T-helper 2 cell treated with Interferon-gamma antibody and Interleukin-4, amounts not matched to agents 5 μg/mL and 100 μg/mL, for 36 hours (primary cell): ENCODE measurements at regions not wholly inside any gene's neighbourhood (a gene's known extent, or its start where the extent isn't known, plus 50 kb on each side); places are given as distances from the start of the nearest gene placed in this dataset.
"Not testable (repeated sequence)": the region's sequence is repeated elsewhere in the genome, so short reads cannot be mapped to it uniquely, and the experiment has no call there.

Source experiments
- DNase-seq: peaks from one replicate; pipeline ENCODE4 v3.0.0; 2021; ENCODE audit warnings: low spot score
- H3K27ac Mint-ChIP-seq: one replicate; pipeline ENCODE4 v1.8.0; 2021; ENCODE audit warnings: mild to moderate bottlenecking, mixed read lengths
- H3K27me3 Mint-ChIP-seq: one replicate; pipeline ENCODE4 v1.8.0; 2021; ENCODE audit warnings: low read depth, mixed read lengths
- H3K36me3 Mint-ChIP-seq: one replicate; pipeline ENCODE4 v1.8.0; 2021; ENCODE audit warnings: low read depth, mixed read lengths
- H3K4me1 Mint-ChIP-seq: one replicate; pipeline ENCODE4 v1.8.0; 2021; ENCODE audit warnings: low read depth, mixed read lengths
- H3K4me3 Mint-ChIP-seq: one replicate; pipeline ENCODE4 v1.8.0; 2022; ENCODE audit warnings: mild to moderate bottlenecking, moderate library complexity, mixed read lengths
- H3K9me3 Mint-ChIP-seq: one replicate; pipeline ENCODE4 v1.8.0; 2021; ENCODE audit warnings: mixed read lengths

- DNase-seq, result no peak
- Mint-ChIP-seq H3K4me1 (no peaks in the 10 kb centered on the region), H3K9me3 (no peaks in the 10 kb centered on the region), H3K27ac (no peak overlapping the region), H3K27me3 (no peaks in the 10 kb centered on the region), H3K36me3 (no peaks in the 10 kb centered on the region), H3K4me3 (no peak overlapping the region)
Measured at GRCh38 chr2:234792621-234793022, 159.2 kb upstream of the SH3BP4 start.

GRCh38 chr2:234792096-234792495 lies 159.7 kb upstream of the SH3BP4 start:
- H3K4me3 Mint-ChIP-seq, H3K27ac Mint-ChIP-seq, H3K27me3 Mint-ChIP-seq, H3K9me3 Mint-ChIP-seq, DNase-seq, H3K36me3 Mint-ChIP-seq, H3K4me1 Mint-ChIP-seq: not testable (repeated sequence)

GRCh38 chr2:234790380-234790779 lies 161.4 kb upstream of the SH3BP4 start:
- H3K27me3 Mint-ChIP-seq, result no peaks in the 10 kb centered on the region
- H3K4me1 Mint-ChIP-seq, result no peaks in the 10 kb centered on the region
- no peaks in the 10 kb centered on the region for H3K9me3 Mint-ChIP-seq
- H3K4me3 Mint-ChIP-seq, result no peak overlapping the region
- DNase-seq, result no peak
- no peak overlapping the region for H3K27ac Mint-ChIP-seq
- H3K36me3 Mint-ChIP-seq, result no peaks in the 10 kb centered on the region

GRCh38 chr2:234789556-234790325 lies 162.1 kb upstream of the SH3BP4 start:
- Mint-ChIP-seq H3K27ac (no peak overlapping the region), H3K4me1 (no peaks in the 10 kb centered on the region)

GRCh38 chr2:234788841-234789240 lies 163.0 kb upstream of the SH3BP4 start:
- Mint-ChIP-seq H3K27ac (no peak overlapping the region), H3K36me3 (no peaks in the 10 kb centered on the region), H3K9me3 (peaks cover 6% of the 10 kb centered on the region)

More at GRCh38 chr2:234789556-234790325, 162.1 kb upstream of the SH3BP4 start:
- H3K36me3 Mint-ChIP-seq, result no peaks in the 10 kb centered on the region
- no peak for DNase-seq
- H3K27me3 Mint-ChIP-seq, result no peaks in the 10 kb centered on the region
- no peaks in the 10 kb centered on the region for H3K9me3 Mint-ChIP-seq
- H3K4me3 Mint-ChIP-seq, result no peak overlapping the region

GRCh38 chr2:234788381-234788780 lies 163.4 kb upstream of the SH3BP4 start:
- Mint-ChIP-seq H3K4me3 (no peak overlapping the region), H3K27me3 (no peaks in the 10 kb centered on the region), H3K27ac (no peak overlapping the region), H3K9me3 (peaks cover 11% of the 10 kb centered on the region), H3K4me1 (no peaks in the 10 kb centered on the region), H3K36me3 (no peaks in the 10 kb centered on the region)
- no peak for DNase-seq

More at GRCh38 chr2:234788841-234789240, 163.0 kb upstream of the SH3BP4 start:
- DNase-seq, result no peak
- Mint-ChIP-seq H3K4me1 (no peaks in the 10 kb centered on the region), H3K27me3 (no peaks in the 10 kb centered on the region), H3K4me3 (no peak overlapping the region)

- Mint-ChIP-seq H3K36me3 (no peaks in the 10 kb centered on the region), H3K9me3 (peaks cover 24% of the 10 kb centered on the region), H3K27ac (no peak overlapping the region), H3K4me1 (no peaks in the 10 kb centered on the region), H3K4me3 (no peak overlapping the region), H3K27me3 (no peaks in the 10 kb centered on the region)
- no peak for DNase-seq
Measured at GRCh38 chr2:234787114-234787513, 164.7 kb upstream of the SH3BP4 start.

- Mint-ChIP-seq H3K9me3 (no peaks in the 10 kb centered on the region), H3K4me3 (no peak overlapping the region), H3K27ac (no peak overlapping the region), H3K27me3 (peaks cover 2% of the 10 kb centered on the region), H3K4me1 (no peaks in the 10 kb centered on the region), H3K36me3 (no peaks in the 10 kb centered on the region)
- no peak for DNase-seq
Measured at GRCh38 chr2:234773764-234774409, 177.9 kb upstream of the SH3BP4 start.

GRCh38 chr2:234773129-234773528 lies 178.7 kb upstream of the SH3BP4 start:
- H3K4me3 Mint-ChIP-seq, result no peak overlapping the region
- no peaks in the 10 kb centered on the region for H3K9me3 Mint-ChIP-seq
- H3K27ac Mint-ChIP-seq, result no peak overlapping the region
- no peaks in the 10 kb centered on the region for H3K27me3 Mint-ChIP-seq
- no peaks in the 10 kb centered on the region for H3K4me1 Mint-ChIP-seq
- no peak for DNase-seq
- no peaks in the 10 kb centered on the region for H3K36me3 Mint-ChIP-seq

- no peaks in the 10 kb centered on the region for H3K4me1 Mint-ChIP-seq
- H3K9me3 Mint-ChIP-seq, result no peaks in the 10 kb centered on the region
- H3K36me3 Mint-ChIP-seq, result no peaks in the 10 kb centered on the region
- DNase-seq, result no peak
- no peaks in the 10 kb centered on the region for H3K27me3 Mint-ChIP-seq
- no peak overlapping the region for H3K4me3 Mint-ChIP-seq
- H3K27ac Mint-ChIP-seq, result no peak overlapping the region
Measured at GRCh38 chr2:234772733-234773060, 179.1 kb upstream of the SH3BP4 start.

GRCh38 chr2:234771980-234772732 lies 179.7 kb upstream of the SH3BP4 start:
- Mint-ChIP-seq H3K4me1 (no peaks in the 10 kb centered on the region), H3K9me3 (no peaks in the 10 kb centered on the region), H3K27ac (no peak overlapping the region), H3K36me3 (no peaks in the 10 kb centered on the region), H3K4me3 (no peak overlapping the region), H3K27me3 (no peaks in the 10 kb centered on the region)
- DNase-seq, result no peak

GRCh38 chr2:234771176-234771575 lies 180.6 kb upstream of the SH3BP4 start:
- H3K27ac Mint-ChIP-seq, result no peak overlapping the region
- no peaks in the 10 kb centered on the region for H3K4me1 Mint-ChIP-seq
- no peaks in the 10 kb centered on the region for H3K27me3 Mint-ChIP-seq
- H3K4me3 Mint-ChIP-seq, result no peak overlapping the region
- DNase-seq, result no peak
- no peaks in the 10 kb centered on the region for H3K36me3 Mint-ChIP-seq
- no peaks in the 10 kb centered on the region for H3K9me3 Mint-ChIP-seq

GRCh38 chr2:234770715-234771141 lies 181.1 kb upstream of the SH3BP4 start:
- H3K9me3 Mint-ChIP-seq, result no peaks in the 10 kb centered on the region
- H3K36me3 Mint-ChIP-seq, result no peaks in the 10 kb centered on the region
- no peak for DNase-seq
- no peaks in the 10 kb centered on the region for H3K27me3 Mint-ChIP-seq
- H3K4me3 Mint-ChIP-seq, result no peak overlapping the region
- no peak overlapping the region for H3K27ac Mint-ChIP-seq
- H3K4me1 Mint-ChIP-seq, result no peaks in the 10 kb centered on the region

- no peak for DNase-seq
- no peak overlapping the region for H3K4me3 Mint-ChIP-seq
Measured at GRCh38 chr2:234770031-234770506, 181.7 kb upstream of the SH3BP4 start.

More at GRCh38 chr2:234770031-234770506, 181.7 kb upstream of the SH3BP4 start:
- H3K36me3 Mint-ChIP-seq, result no peaks in the 10 kb centered on the region
- H3K9me3 Mint-ChIP-seq, result no peaks in the 10 kb centered on the region
- no peak overlapping the region for H3K27ac Mint-ChIP-seq
- H3K27me3 Mint-ChIP-seq, result no peaks in the 10 kb centered on the region
- no peaks in the 10 kb centered on the region for H3K4me1 Mint-ChIP-seq
